ENCODE measurements at regions not wholly inside any gene's neighbourhood (a gene's known extent, or its start where the extent isn't known, plus 50 kb on each side); places are given as distances from the start of the nearest gene placed in this dataset.

DNA sequence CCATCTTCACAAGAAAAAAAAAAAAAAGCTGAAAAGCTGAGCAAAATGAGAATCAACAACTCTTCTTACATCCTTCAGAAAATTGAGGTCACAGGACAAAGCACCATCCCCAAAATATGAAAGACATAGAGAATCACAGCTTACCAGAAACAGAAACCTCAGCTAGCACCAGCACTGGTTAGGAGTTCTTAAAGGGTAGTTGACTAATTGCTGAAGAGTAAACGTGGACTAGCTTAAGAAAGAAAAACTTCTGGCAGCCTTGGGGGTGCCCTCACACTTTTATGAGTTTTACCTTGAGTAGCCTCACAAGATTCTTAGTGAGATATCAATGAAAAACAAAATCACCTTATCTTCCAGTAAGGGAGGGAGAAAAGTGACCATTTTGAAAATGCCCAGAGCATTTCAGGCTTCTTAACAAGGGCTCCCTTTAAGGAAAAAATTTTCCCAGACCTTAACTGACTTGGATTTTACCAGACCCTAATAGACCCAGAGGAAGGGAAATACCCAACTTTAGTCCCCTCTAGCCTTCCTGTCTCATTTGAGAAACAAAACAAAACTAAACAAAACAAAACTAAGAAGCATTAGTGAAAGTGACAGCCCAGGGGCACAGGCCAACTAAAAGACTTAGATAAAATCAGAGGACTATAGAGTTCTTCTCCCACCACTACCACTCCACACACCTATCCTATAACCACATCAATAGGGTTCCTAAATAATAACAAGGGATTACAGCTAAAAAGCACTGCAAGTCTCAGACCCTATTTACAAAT, 888.6 kb downstream of the DIAPH3 start:
- Histone ChIP-seq H3K4me3 (ENCODE audit: low read depth, low read length, poor library complexity, severe bottlenecking) (no peak overlapping the region), H3K27me3 (replicated peaks; ENCODE audit: insufficient read depth, low read depth, low read length, poor library complexity) (no peaks in the 10 kb centered on the region), H3K36me3 (ENCODE audit: insufficient read depth, low read length, poor library complexity, severe bottlenecking) (no peaks in the 10 kb centered on the region), H3K9me3 (ENCODE audit: low read depth, low read length, poor library complexity, severe bottlenecking) (no peaks in the 10 kb centered on the region), H3K27ac (ENCODE audit: low read depth, low read length, poor library complexity, severe bottlenecking) (no peak overlapping the region), H3K4me1 (ENCODE audit: insufficient read depth, low read length, poor library complexity, severe bottlenecking) (peaks cover under 1% of the 10 kb centered on the region)
- ChIA-PET CTCF (no interaction called here), POLR2A (ENCODE audit: low non-redundant PET) (no interaction called here)
- no peak for DNase-seq (ENCODE audit: low spot score)
- intact Hi-C loops (cut with micrococcal nuclease; ENCODE audit: unreplicated experiment), result no loop called here
- no TSS peak for BruUV-seq (replicated peaks)
- no peak for TF ChIP-seq EZH2 (IDR thresholded peaks at IDR 0.05; ENCODE audit: borderline replicate concordance, low read depth, low read length, poor library complexity, severe bottlenecking)
- no peak for TF ChIP-seq CTCF (conservative IDR thresholded peaks at IDR 0.05; ENCODE audit: low read depth, low read length)

GRCh38 chr13:59276436-59276835, 887.3 kb downstream of the DIAPH3 start:
- no peak overlapping the region for H3K4me3 ChIP-seq (ENCODE audit: low read depth, low read length, poor library complexity, severe bottlenecking)
- BruUV-seq (replicated peaks), result no TSS peak
- ChIA-PET CTCF (no interaction called here), POLR2A (ENCODE audit: low non-redundant PET) (no interaction called here)
- no peaks in the 10 kb centered on the region for H3K36me3 ChIP-seq (ENCODE audit: insufficient read depth, low read length, poor library complexity, severe bottlenecking)
- intact Hi-C loops (cut with micrococcal nuclease; ENCODE audit: unreplicated experiment), result no loop called here
- H3K27ac ChIP-seq (ENCODE audit: low read depth, low read length, poor library complexity, severe bottlenecking), result no peak overlapping the region
- no peak for TF ChIP-seq EZH2 (IDR thresholded peaks at IDR 0.05; ENCODE audit: borderline replicate concordance, low read depth, low read length, poor library complexity, severe bottlenecking)
- TF ChIP-seq CTCF (conservative IDR thresholded peaks at IDR 0.05; ENCODE audit: low read depth, low read length), result no peak
- H3K27me3 ChIP-seq (replicated peaks; ENCODE audit: insufficient read depth, low read depth, low read length, poor library complexity), result no peaks in the 10 kb centered on the region
- H3K9me3 ChIP-seq (ENCODE audit: low read depth, low read length, poor library complexity, severe bottlenecking), result no peaks in the 10 kb centered on the region
- H3K4me1 ChIP-seq (ENCODE audit: insufficient read depth, low read length, poor library complexity, severe bottlenecking), result peaks cover 8% of the 10 kb centered on the region
- DNase-seq (ENCODE audit: low spot score), result no peak

- no peak overlapping the region for H3K27ac ChIP-seq (ENCODE audit: low read depth, low read length, poor library complexity, severe bottlenecking)
- ChIA-PET POLR2A (ENCODE audit: low non-redundant PET) (no interaction called here), CTCF (no interaction called here)
- peaks cover 8% of the 10 kb centered on the region for H3K4me1 ChIP-seq (ENCODE audit: insufficient read depth, low read length, poor library complexity, severe bottlenecking)
- no peaks in the 10 kb centered on the region for H3K27me3 ChIP-seq (replicated peaks; ENCODE audit: insufficient read depth, low read depth, low read length, poor library complexity)
- TF ChIP-seq EZH2 (IDR thresholded peaks at IDR 0.05; ENCODE audit: borderline replicate concordance, low read depth, low read length, poor library complexity, severe bottlenecking) (no peak), CTCF (conservative IDR thresholded peaks at IDR 0.05; ENCODE audit: low read depth, low read length) (no peak)
- H3K9me3 ChIP-seq (ENCODE audit: low read depth, low read length, poor library complexity, severe bottlenecking), result no peaks in the 10 kb centered on the region
- BruUV-seq (replicated peaks), result no TSS peak
- H3K36me3 ChIP-seq (ENCODE audit: insufficient read depth, low read length, poor library complexity, severe bottlenecking), result no peaks in the 10 kb centered on the region
- intact Hi-C loops (cut with micrococcal nuclease; ENCODE audit: unreplicated experiment), result no loop called here
- H3K4me3 ChIP-seq (ENCODE audit: low read depth, low read length, poor library complexity, severe bottlenecking), result no peak overlapping the region
- DNase-seq (ENCODE audit: low spot score), result no peak
Measured at GRCh38 chr13:59277106-59277505, 886.6 kb downstream of the DIAPH3 start.

Measured in A673 (cell line).